Activated CD8-positive, alpha-beta memory T cell treated with anti-CD3 and anti-CD28 coated beads, Interleukin-2, amount 50 U/mL, for 24 hours (primary cell): ENCODE measurements at regions not wholly inside any gene's neighbourhood (a gene's known extent, or its start where the extent isn't known, plus 50 kb on each side); places are given as distances from the start of the nearest gene placed in this dataset.
A peak's percentile ranks its signal among the peaks of the same experiment; 100 is the strongest.

Experiments used
- DNase-seq: peaks from one replicate; pipeline ENCODE4 v3.0.0-alpha.2; 2020; ENCODE audit errors: extremely low read depth

- no peak for DNase-seq
Observed at GRCh38 chr10:75347186-75347585, 54.4 kb downstream of the ZNF503 start.

DNA sequence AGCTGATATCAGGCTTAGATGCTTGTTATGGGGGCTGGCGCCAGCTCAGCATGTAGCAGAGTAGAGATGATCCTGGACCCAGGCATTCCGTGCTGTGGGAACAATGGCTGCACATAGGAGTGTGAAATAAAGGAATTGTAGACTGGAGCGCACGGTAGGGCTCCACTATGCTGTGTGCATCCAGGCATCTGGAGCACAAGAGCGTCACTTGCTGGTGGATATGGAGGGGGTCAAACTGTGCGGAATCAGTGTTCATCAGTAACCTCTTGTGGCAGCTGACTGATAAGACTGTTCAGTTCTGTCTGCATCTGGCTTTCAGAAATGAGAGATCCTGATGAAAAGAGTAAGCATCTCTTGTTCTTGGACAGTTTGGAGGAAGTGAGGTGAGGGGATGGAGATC, 55.8 kb downstream of the ZNF503 start:
- no peak for DNase-seq

- DNase-seq: no peak
Observed at GRCh38 chr10:75344170-75344569, 57.4 kb downstream of the ZNF503 start.

DNA sequence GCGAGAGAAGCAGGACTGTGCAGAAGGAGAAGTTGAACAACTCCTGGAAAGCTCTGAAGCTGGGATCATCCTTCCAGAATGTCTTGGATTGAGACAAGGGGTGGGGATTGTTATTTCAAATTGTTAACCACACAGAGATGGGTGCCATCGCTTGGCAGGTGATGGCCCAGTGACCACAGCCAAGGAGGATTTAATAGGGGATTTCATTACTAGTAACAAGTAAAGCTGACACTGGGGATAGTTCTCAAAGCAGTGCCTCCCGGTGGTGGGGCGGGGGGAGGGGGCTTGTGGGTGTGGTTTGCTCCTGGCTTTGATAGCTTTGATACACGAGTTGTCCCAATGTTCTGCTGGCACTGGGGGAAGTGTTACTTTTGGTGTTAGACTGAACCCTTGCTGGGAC, 59.2 kb downstream of the ZNF503 start:
- DNase-seq: no peak

DNA sequence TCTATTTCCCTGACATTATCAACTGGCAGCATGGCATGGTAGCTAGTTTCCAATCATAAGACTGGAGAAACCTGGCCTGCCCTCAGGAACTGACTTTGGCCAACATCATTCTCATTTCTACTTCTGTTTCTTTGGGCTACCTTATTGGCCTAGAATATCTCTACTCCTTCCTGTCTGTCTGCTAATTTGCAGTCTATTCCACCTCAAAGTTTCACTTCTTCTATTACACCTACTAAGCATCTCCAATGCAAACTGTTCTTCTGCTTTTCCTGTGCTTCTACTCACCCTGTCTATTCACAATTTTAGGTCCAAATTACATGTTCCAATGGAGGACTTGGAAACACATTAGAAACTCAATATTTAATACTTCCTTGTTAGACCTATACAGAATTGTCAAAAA, 65.6 kb downstream of the ZNF503 start:
- DNase-seq: no peak

- DNase-seq: no peak
Observed at GRCh38 chr10:75335191-75335590, 66.4 kb downstream of the ZNF503 start.

DNA sequence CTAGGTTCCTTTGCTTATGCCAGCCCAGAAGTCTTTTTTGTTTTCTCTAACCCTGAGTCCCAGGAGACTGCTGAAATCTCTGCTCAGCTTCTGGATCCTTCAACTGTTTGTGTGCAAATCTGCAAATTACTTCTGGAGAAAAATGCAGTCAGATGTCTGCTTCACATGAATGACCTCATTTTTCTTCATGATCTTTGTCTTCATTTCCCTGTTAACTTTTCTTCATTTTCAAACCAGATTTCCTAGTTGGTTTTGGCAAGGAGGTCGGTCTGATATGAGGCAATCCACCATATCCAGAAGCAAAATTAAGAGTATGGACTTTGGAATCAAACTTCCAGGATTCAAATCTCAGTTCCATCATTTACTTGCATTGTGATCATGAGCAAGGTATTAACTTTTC, 66.8 kb downstream of the ZNF503 start:
- no peak for DNase-seq

DNA sequence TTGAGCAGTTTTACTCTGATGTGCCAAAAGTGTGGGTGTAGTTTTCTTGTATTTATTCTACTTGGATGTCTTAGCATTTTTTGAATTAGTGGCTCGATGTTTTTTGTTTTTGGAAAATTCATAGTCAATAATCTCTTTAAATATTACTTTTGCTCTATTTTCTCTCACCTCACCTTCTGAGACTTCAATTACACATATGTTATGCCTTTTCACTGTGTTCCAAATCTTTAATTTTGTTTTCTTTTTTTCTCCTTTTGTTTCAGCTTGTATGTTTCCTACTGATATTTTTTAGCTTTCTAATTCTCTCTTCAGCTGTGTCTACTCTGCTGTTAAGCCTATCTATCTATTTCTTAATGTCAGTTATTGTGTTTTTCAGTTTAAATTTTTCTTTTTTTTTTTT, 69.5 kb downstream of the ZNF503 start:
- DNase-seq: no peak

DNA sequence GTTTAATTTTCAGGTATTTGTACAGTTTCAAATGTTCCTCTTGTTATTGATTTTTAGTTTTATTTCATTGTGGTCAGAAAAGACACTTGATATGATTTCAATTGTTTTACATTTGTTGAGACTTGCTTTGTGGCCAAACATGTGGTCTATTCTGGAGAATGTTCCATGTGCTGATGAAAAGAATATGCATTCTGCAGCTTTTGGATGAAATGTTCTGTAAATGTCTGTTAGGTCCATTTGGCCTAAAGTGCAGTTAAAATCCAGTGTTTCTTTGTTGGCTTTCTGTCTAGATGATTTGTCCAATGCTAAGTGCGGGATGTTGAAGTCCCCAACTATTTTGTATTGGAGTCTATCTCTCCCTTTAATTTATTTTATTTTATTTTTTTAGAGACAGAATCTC, 70.5 kb downstream of the ZNF503 start:
- DNase-seq: no peak

- no peak for DNase-seq
Observed at GRCh38 chr10:75329190-75329745, 72.3 kb downstream of the ZNF503 start.

DNA sequence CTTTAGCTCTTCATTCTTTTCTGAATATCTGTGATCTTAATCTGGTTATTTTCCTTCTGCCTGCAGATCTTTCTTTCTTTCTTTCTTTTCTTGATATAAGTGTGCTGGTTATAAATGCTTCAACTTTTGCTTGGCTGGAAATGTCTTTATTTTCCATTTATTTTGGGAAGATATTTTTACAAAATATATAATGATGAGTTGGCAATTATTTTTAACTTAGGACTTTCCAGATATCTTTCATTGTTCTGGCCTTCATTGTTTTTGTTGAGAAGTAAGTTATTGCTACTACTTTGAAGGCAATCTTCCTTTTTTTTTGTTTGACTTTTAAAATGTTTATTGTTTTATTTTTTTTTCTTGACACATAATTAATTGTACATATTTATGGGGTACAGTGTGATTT, 75.3 kb downstream of the ZNF503 start:
- DNase-seq: no peak

DNA sequence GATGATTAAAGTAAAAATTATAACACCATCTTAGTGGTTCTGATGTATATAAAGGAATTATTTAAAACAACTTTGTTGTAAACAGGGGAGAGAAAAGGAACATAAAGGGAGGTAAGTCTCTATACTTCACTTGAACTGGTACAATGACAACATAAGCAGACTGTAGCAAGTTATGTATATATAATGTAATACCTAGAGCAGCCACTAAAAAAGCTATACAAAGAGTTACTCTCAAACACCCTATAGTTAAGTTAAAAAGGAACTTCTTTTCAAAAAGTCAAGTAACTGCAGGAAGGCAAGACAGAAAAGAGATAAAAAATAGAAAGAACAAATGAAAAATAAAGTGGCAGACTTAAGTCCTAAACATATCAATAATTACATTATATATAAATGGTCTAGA, 82.3 kb downstream of the ZNF503 start:
- no peak for DNase-seq

DNA sequence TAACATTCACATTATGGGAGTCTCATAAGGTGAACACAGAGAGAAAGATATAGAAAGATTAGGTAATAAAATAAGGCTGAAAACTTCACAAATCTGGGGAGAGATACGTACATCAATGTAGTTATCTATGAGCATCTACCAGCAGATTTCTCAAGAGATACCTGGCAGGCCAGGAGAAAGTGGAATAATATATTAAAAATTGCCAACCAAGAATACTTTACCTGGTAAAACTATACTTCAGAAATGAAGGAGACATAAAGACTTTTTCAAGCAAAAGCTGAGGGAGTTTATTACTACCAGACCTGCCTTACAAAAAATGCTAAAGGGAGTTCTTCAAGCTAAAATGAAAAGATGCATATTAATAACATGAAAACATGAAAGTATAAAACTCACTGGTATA, 78.8 kb upstream of the COMTD1 start:
- no peak for DNase-seq

- DNase-seq: no peak
Observed at GRCh38 chr10:75312440-75312839, 76.7 kb upstream of the COMTD1 start.

- no peak for DNase-seq
Observed at GRCh38 chr10:75305675-75306074, 69.9 kb upstream of the COMTD1 start.

GRCh38 chr10:75304741-75305390, 69.1 kb upstream of the COMTD1 start:
- no peak for DNase-seq

- no peak for DNase-seq
Observed at GRCh38 chr10:75304313-75304712, 68.6 kb upstream of the COMTD1 start.

DNA sequence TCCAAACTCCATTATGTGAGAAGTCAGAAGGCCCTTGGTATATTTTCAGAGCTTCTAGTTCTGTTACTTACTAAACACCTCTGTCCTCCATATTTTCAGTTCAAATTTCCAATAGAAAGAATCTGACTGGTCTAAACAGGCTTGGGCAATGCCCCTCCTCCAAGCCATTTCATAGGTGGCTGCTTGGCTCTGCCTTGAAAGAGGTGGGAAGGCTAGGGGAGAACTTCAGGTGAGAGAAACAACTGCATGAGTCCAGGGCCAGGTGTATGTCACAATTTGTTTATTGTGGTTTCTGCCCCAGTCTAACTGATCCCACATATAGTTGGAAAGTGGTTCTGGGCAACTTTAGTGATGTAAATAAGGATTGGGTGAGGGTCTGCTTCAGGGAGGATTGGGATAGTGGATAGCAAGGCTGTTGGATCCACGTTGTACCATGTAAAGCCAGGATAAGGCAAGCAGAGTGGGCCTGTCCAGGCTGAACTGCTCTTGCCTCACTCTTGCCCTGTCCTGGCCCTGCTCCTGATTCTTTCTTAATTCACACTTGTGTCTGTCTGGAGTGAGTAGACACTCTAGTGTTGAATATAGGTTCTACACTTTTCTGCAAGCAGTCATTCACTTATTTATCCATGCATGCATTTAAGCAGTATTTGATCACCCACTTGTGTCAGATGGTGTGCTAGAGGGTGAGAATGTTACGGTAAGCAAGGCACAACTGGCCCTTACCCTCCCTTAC, 67.5 kb upstream of the COMTD1 start:
- DNase-seq: no peak

GRCh38 chr10:75302029-75302428, 66.3 kb upstream of the COMTD1 start:
- DNase-seq: no peak

DNA sequence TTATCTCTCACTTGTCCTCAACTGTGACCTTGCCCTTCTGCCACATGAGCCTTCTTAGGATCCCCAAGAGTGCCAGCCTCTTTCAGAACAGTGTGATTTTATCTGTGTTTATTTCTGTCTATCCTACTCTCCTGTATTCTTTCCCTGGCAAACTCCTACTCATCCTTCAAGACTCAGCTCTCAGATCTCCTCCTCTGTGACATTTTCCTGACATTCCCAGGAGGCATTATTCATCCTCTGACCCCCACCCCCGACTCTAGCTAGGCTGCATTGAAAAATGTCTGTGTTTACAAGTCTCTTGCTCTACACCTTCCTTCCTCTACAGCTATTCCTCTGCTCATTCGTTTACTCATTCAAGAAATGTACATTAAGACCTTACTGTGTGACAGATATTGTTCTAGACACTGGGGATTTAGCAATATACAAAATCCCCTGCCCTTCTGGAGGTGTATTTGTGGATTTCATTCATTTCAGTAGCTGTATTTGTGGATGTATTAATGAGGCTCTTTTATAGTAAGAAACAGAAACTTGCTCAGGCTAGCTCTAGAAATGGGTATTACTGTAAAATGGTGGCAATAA, 61.4 kb upstream of the COMTD1 start:
- no peak for DNase-seq

- no peak for DNase-seq
Observed at GRCh38 chr10:75295868-75296441, 60.2 kb upstream of the COMTD1 start.

- DNase-seq: peak; percentile 20
Observed at GRCh38 chr10:75294866-75295701, 59.3 kb upstream of the COMTD1 start.
